ENCODE measurements at regions not wholly inside any gene's neighbourhood (a gene's known extent, or its start where the extent isn't known, plus 50 kb on each side); places are given as distances from the start of the nearest gene placed in this dataset.

DNA sequence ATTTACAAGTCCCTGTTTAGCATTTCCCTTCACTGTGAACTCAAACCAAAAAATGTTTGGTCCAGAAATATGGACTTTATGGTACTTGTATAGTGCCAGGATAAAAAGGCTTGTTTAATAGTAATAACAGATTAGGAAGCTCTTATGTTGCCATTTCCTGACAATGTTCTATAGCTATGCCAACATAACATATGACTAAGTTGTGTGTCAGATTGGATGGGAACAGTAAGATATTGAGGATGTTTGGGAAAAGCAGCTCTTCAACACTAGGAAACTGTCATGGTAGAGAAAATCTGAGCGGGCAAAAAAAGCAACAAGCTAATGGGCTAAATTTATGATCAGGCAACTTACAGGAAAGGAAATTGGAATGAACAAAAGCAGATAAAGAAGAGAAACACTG is 287.1 kb upstream of the ADGRL4 start:
- no peaks in the 10 kb centered on the region for H3K36me3 Mint-ChIP-seq (ENCODE audit: low read depth)
- ATAC-seq, result no peak
- H3K27me3 Mint-ChIP-seq, result no peaks in the 10 kb centered on the region
- no peak for DNase-seq
- H3K4me3 Mint-ChIP-seq, result no peak overlapping the region
- no peaks in the 10 kb centered on the region for H3K9me3 Mint-ChIP-seq
- no peak overlapping the region for H3K27ac Mint-ChIP-seq
- no peaks in the 10 kb centered on the region for H3K4me1 Mint-ChIP-seq

DNA sequence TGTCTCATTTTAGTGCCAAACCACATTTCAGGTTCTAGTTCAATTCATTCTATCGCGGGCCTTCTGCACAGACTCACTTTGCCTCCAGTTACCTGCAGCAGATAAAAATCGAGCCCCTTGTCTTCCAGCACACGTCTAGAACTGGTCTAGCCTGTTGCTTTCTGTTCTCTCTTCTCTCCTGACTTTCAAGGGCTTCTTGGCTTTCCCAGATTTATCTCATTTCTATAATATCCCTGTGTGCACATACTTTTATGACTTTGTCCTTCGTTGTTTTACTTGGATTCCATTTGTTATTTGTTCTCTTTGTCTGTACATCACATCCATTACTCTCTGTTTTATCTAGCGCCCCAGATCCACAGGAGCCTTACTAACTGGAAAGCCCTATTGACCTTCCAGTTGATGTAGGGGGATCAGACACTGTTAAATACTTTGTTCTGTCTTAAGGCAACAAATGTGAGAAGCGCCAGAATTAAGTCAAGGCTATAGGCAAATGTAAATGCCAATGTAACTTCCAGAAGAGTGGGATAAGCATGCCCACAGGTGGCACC is 284.5 kb upstream of the ADGRL4 start:
- Mint-ChIP-seq H3K27ac (no peak overlapping the region), H3K27me3 (no peaks in the 10 kb centered on the region), H3K9me3 (no peaks in the 10 kb centered on the region), H3K4me1 (no peaks in the 10 kb centered on the region), H3K36me3 (ENCODE audit: low read depth) (no peaks in the 10 kb centered on the region), H3K4me3 (no peak overlapping the region)
- ATAC-seq, result no peak
- DNase-seq, result no peak

DNA sequence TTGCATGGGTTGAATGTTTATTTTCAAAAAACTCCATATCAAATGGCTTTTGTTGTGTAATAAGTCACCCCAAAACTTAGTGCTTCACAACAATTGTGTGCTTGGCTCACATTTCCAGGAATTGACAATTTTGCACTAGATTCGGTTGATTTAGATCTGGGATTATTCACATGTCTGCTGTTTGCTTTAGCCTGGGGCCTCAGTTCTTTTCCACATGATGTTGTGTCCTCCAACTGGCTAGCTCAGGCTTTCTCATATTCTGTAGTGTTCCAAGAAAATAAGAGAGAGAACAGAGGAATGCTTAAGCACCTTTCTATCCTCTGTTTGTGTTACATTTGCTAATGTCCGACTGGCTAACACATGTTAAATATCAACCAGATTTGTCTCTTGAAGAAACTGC is 281.5 kb upstream of the ADGRL4 start:
- Mint-ChIP-seq H3K4me3 (no peak overlapping the region), H3K27me3 (no peaks in the 10 kb centered on the region), H3K27ac (no peak overlapping the region), H3K9me3 (no peaks in the 10 kb centered on the region), H3K36me3 (ENCODE audit: low read depth) (no peaks in the 10 kb centered on the region), H3K4me1 (no peaks in the 10 kb centered on the region)
- no peak for DNase-seq
- ATAC-seq, result no peak

DNA sequence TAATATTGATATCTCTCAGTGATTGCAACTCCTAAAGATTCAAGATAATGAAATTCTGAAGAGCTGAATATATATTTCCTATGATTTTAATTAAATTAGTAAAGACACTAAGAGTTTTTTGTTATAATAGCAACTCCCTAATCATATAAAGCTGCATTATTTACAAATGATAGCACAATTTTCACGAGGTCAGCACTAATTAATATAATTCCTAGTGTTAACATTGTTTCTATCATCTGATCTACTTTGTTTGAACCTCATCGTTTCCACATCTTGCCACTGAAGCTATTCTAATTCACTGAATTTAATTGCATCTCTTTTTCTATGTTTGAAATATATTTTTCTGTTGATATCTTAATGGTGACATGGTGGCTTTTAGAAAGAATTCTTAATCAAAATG is 279.1 kb upstream of the ADGRL4 start:
- H3K36me3 Mint-ChIP-seq (ENCODE audit: low read depth), result no peaks in the 10 kb centered on the region
- no peaks in the 10 kb centered on the region for H3K9me3 Mint-ChIP-seq
- DNase-seq (no peak), ATAC-seq (no peak)
- no peaks in the 10 kb centered on the region for H3K4me1 Mint-ChIP-seq
- no peaks in the 10 kb centered on the region for H3K27me3 Mint-ChIP-seq
- no peak overlapping the region for H3K27ac Mint-ChIP-seq
- H3K4me3 Mint-ChIP-seq, result no peak overlapping the region

DNA sequence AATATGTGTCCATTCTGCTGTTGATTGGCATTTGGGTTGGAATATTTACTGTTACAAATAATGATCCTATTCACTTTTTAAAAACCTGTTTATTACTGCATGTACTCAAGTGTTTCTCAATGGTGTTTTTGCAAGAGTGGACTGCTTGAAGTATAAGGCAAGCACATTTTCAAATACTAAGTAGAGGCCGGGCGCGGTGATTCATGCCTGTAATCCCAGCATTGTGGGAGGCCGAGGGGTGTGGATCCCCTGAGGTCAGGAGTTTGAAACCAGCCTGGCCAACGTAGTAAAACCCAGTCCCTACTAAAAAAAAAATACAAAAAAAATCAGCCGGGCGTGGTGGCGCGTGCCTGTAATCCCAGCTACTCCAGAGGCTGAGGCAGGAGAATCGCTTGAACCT is 276.9 kb upstream of the ADGRL4 start:
- peaks cover 4% of the 10 kb centered on the region for H3K9me3 Mint-ChIP-seq
- no peaks in the 10 kb centered on the region for H3K4me1 Mint-ChIP-seq
- no peaks in the 10 kb centered on the region for H3K27me3 Mint-ChIP-seq
- ATAC-seq (no peak), DNase-seq (no peak)
- no peak overlapping the region for H3K4me3 Mint-ChIP-seq
- no peaks in the 10 kb centered on the region for H3K36me3 Mint-ChIP-seq (ENCODE audit: low read depth)
- H3K27ac Mint-ChIP-seq, result no peak overlapping the region

DNA sequence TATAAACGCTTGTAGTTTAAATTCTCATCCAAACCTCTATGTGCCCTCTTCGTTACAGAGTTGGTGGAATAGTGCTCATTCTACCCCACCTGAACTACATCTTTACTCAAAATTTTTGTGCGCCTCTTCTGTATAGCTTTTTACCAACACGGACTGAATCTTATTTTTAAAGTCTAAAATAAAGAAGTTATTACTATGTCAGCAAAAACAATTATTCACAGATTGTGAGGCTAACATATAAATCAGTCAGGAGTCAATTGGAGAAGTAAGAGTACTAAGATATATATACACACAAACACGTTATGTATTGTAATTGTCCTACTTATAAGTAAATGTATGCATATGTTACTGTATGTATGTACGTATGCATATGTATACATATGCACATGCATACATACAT is 274.9 kb upstream of the ADGRL4 start:
- Mint-ChIP-seq H3K4me3 (no peak overlapping the region), H3K9me3 (peaks cover 6% of the 10 kb centered on the region), H3K27me3 (no peaks in the 10 kb centered on the region), H3K36me3 (ENCODE audit: low read depth) (no peaks in the 10 kb centered on the region), H3K27ac (no peak overlapping the region), H3K4me1 (no peaks in the 10 kb centered on the region)
- ATAC-seq, result no peak
- no peak for DNase-seq

DNA sequence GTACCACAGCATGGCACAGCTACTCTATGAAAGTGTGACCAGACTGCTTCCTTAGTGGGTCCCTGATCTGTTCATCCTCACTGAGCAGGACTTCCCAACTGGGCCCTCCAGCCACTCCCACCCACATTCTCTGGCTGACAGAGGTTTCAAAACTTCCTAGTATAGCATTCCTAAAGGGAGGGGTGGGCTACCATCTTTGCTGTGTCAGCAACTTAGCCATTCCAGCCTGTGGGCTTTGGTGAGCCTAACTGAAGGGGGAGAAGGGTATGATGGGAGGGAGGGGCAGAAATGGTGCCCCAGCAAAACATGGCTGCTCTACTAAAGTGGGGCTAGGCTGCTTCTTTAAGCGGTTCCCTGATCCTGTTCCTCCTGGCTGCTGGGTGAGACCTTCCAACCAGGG is 265.2 kb upstream of the ADGRL4 start:
- DNase-seq (no peak), ATAC-seq (no peak)
- H3K9me3 Mint-ChIP-seq, result peaks cover 7% of the 10 kb centered on the region
- no peaks in the 10 kb centered on the region for H3K36me3 Mint-ChIP-seq (ENCODE audit: low read depth)
- H3K27ac Mint-ChIP-seq, result no peak overlapping the region
- no peaks in the 10 kb centered on the region for H3K4me1 Mint-ChIP-seq
- no peak overlapping the region for H3K4me3 Mint-ChIP-seq
- H3K27me3 Mint-ChIP-seq, result no peaks in the 10 kb centered on the region

DNA sequence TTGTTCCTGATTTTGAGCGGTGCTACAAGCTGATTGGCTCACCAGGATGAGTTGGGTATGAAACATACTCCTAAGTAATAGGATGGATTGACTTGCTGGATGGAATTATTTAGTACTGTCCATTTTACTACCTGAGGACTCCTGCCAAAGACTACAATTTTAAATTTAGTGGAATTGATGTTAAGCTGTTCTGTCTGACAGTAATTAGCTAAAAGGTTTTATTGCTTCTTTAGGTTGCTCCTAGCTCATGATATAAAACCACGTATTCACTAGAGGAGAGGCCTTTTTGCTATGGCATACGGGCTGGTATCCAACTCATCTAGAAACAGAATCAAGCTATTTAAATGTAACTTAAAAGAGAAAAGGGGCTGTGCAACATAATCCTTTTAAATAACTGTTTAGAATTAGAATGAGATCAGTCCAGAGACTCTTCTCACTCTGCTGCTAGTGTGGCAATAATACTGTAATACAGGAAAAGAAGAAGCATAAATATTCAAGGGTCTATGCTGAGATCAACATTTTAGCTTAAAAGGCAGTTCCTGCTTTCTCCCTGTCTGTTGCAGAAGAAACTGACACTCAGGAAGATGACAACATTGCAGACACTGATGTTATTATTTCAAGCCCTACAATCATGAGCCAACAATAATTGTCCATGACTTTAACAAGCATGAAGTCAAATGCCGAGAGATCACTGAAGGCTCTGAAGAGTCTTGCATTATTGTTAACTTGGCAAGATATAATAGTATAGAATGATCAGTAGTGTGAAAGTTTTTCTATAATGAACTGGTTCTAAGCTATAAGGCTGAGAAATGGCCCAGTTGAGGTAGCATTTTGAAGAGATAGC is 258.7 kb upstream of the ADGRL4 start:
- Mint-ChIP-seq H3K4me1 (no peaks in the 10 kb centered on the region), H3K27me3 (no peaks in the 10 kb centered on the region), H3K27ac (no peak overlapping the region), H3K4me3 (no peak overlapping the region), H3K36me3 (ENCODE audit: low read depth) (no peaks in the 10 kb centered on the region), H3K9me3 (no peaks in the 10 kb centered on the region)
- no peak for ATAC-seq
- DNase-seq, result no peak

DNA sequence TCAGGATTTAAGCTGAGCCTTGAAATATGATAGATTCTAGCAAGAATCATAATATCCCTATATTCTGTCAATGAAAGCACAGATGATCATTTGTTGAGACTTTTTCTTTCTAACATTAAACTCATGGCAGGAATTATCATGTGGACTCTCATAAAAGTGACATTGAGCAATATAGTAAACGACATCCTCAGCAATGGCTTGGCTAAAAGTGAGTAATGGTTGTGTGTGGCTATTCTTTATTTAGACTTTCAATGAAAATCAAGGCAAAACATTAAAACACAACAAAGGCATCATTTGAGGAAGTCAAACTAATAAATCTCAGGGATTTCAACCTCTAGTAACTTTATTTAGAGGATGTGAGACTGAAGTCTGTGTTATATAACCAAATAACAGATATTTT is 257.8 kb upstream of the ADGRL4 start:
- ATAC-seq (no peak), DNase-seq (no peak)
- H3K4me1 Mint-ChIP-seq, result no peaks in the 10 kb centered on the region
- H3K36me3 Mint-ChIP-seq (ENCODE audit: low read depth), result no peaks in the 10 kb centered on the region
- no peaks in the 10 kb centered on the region for H3K27me3 Mint-ChIP-seq
- no peaks in the 10 kb centered on the region for H3K9me3 Mint-ChIP-seq
- H3K27ac Mint-ChIP-seq, result no peak overlapping the region
- no peak overlapping the region for H3K4me3 Mint-ChIP-seq

DNA sequence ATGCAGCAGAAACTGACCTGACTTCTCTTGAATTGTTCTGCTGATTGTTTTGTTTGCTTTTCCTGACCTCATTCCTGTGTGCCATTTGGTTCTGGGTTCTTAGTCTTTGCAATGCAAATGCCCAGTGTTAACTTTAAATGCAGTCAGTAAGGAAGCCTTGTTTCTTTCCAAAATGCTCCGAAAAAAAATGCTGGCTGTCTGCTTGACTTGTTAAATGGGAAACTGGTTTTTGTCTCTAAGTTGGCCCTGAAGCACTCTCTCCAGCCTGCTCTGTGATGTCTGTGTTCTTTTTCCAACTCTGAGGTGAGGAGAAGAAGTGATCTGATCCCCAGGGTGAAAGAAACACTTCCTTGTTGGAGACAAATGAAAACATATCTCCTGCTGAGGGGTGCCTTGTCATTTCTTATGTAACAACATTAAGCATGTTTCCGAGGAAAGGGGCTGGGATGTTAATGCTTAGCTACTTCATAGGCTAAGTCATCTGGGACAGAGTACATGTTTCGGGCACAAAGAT is 256.3 kb upstream of the ADGRL4 start:
- H3K27me3 Mint-ChIP-seq, result no peaks in the 10 kb centered on the region
- no peaks in the 10 kb centered on the region for H3K36me3 Mint-ChIP-seq (ENCODE audit: low read depth)
- H3K27ac Mint-ChIP-seq, result no peak overlapping the region
- no peaks in the 10 kb centered on the region for H3K4me1 Mint-ChIP-seq
- no peaks in the 10 kb centered on the region for H3K9me3 Mint-ChIP-seq
- no peak for DNase-seq
- ATAC-seq, result no peak
- no peak overlapping the region for H3K4me3 Mint-ChIP-seq

DNA sequence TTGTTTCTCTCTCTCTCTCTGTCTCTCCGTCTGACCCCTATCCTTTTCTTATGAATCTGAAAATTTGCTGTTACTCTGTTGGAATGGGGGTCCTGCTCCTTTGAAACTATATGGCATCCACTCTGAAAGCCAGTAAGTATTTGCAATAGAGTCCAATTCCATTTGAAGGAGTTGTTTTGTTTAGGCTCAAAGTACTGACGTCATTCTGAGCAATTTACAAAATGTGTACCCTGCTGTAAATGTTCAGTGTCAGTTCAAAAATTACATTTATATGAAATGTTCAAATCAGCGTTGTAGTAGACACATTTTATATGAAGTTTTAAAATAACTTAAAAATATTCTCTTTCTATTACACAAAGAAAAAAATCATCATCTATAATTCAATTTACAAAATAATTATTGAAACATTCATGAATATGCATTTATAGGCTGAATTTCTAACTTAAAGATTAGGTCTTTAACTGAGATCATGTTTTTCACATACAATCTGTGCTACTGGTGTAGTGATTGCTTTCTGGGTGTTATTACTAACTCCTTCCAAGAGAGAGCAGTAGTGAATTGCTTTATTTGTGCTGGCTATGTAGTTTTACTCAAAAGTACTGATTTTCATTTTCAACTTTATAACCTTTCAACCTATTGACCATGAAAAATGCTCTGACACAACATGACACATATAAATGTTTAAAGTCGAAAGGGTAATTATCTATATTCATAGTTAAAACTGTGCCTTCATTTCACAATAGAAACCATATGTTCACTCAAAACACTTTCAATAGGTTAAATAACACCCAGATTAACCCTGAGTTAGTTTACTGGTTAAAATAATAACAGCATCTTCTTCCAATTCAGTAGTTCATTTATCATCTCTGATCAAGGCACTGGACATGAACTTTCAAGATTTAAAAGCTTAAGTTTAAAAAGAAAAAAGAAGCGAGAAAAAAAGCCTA is 253.1 kb upstream of the ADGRL4 start:
- no peaks in the 10 kb centered on the region for H3K27me3 Mint-ChIP-seq
- DNase-seq (no peak), ATAC-seq (no peak)
- H3K9me3 Mint-ChIP-seq, result peaks cover 3% of the 10 kb centered on the region
- no peaks in the 10 kb centered on the region for H3K36me3 Mint-ChIP-seq (ENCODE audit: low read depth)
- H3K4me3 Mint-ChIP-seq, result no peak overlapping the region
- no peak overlapping the region for H3K27ac Mint-ChIP-seq
- no peaks in the 10 kb centered on the region for H3K4me1 Mint-ChIP-seq

DNA sequence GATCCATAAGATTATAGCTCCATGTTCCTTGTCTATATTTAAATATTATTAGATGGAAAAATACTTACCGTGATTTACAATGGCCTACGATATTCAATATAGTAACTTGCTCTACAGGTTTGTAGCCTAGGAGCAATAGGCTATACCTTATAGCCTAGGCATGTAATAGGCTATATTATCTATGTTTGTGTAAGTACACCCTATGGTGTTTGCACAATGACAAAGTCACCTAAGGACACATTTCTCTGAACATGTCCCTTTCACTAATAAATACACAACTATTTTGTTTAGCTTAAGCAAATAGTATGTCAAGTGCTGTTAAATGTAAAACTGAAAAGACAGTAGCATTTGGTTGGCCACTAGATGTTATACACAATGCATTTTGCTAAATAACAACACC is 248.9 kb upstream of the ADGRL4 start:
- Mint-ChIP-seq H3K27me3 (no peaks in the 10 kb centered on the region), H3K36me3 (ENCODE audit: low read depth) (no peaks in the 10 kb centered on the region), H3K9me3 (peaks cover 3% of the 10 kb centered on the region), H3K27ac (no peak overlapping the region), H3K4me1 (no peaks in the 10 kb centered on the region), H3K4me3 (no peak overlapping the region)
- no peak for ATAC-seq
- no peak for DNase-seq

DNA sequence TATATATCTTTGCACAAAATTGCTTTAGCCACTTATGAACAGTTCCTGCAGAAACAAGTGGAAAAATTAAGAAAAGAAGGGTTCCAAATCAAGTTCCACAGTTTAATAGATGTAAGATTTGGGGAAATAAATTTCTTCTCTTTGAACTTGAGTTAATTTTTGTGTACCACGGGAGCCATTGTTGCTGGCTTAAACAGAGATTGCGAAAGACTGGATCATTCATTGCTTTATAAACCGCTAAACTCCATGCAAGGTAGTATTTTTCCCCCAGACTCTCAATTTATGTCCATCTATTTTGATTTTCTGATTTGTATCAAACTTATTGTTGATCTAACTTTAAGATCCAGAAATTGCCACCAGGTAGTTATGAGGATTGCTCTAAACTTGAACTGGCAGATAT is 246.1 kb upstream of the ADGRL4 start:
- Mint-ChIP-seq H3K4me3 (no peak overlapping the region), H3K27ac (no peak overlapping the region), H3K36me3 (ENCODE audit: low read depth) (no peaks in the 10 kb centered on the region), H3K9me3 (peaks cover 7% of the 10 kb centered on the region), H3K4me1 (no peaks in the 10 kb centered on the region), H3K27me3 (no peaks in the 10 kb centered on the region)
- ATAC-seq, result no peak
- no peak for DNase-seq

DNA sequence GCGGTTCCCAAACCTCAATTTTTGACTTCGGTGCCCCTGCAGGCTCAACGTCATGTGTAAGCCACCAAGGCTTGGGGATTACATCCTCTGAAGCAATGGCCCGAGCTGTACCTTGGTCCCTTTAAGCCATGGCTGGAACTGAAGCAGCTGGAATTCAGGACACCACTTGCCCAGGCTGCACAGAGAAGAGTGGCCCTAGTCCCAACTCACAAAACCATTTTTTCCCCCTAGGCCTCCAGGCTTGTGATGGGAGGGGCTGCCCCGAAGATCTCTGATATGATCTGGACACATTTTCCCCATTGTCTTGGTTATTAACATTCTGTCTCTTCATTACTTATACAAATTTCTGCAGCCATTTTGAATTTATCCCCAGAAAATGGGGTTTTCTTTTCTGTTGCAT is 233.3 kb upstream of the ADGRL4 start:
- H3K4me3 Mint-ChIP-seq, result no peak overlapping the region
- peaks cover 11% of the 10 kb centered on the region for H3K9me3 Mint-ChIP-seq
- H3K27me3 Mint-ChIP-seq, result no peaks in the 10 kb centered on the region
- ATAC-seq (no peak), DNase-seq (no peak)
- H3K36me3 Mint-ChIP-seq (ENCODE audit: low read depth), result no peaks in the 10 kb centered on the region
- no peaks in the 10 kb centered on the region for H3K4me1 Mint-ChIP-seq
- H3K27ac Mint-ChIP-seq, result no peak overlapping the region
